Kidney (tissue), 13 donors: ENCODE measurements at regions not wholly inside any gene's neighbourhood (a gene's known extent, or its start where the extent isn't known, plus 50 kb on each side); places are given as distances from the start of the nearest gene placed in this dataset.

Experiments
- DNase-seq, 5 donors: peaks; one replicate each; pipeline ENCODE4 v3.0.0-alpha.2; 2013 to 2020
- FAIRE-seq: peaks from 2 replicates; lab custom pipeline; 2012; peaks lifted over from hg19 to GRCh38; lab: Jason Lieb, UNC
- H3K27ac ChIP-seq, 2 donors: one replicate each; pipeline ENCODE4 v1.7.0; 2013; ENCODE audit warnings: low read depth in 2 of 2, low read length in 2 of 2, inconsistent platforms in 1 of 2
- H3K27me3 ChIP-seq: one replicate; pipeline ENCODE4 v1.7.1; 2013; ENCODE audit warnings: low read length, inconsistent platforms; ENCODE audit not compliant: control insufficient read depth, insufficient read depth
- H3K36me3 ChIP-seq, 3 donors: one replicate each; pipeline versions ENCODE4 v1.7.0 to v1.7.1; 2013; ENCODE audit warnings: low read length in 3 of 3, control low read depth in 1 of 3, inconsistent platforms in 1 of 3; ENCODE audit not compliant: insufficient read depth in 3 of 3, control insufficient read depth in 2 of 3
- H3K4me1 ChIP-seq, 3 donors: one replicate each; pipeline versions ENCODE4 v1.7.0 to v1.7.1; 2013; ENCODE audit warnings: low read length in 3 of 3, inconsistent platforms in 1 of 3, low read depth in 1 of 3; ENCODE audit not compliant: control insufficient read depth in 2 of 3, insufficient read depth in 2 of 3
- H3K4me3 ChIP-seq, 3 donors: one replicate each; pipeline versions ENCODE4 v1.7.0 to v1.8.1; 2013; ENCODE audit warnings: low read length in 3 of 3, control low read depth in 1 of 3, inconsistent platforms in 1 of 3
- H3K9ac ChIP-seq, 3 donors: one replicate each; pipeline versions ENCODE4 v1.7.0 to v1.7.1; 2013; ENCODE audit warnings: low read length in 3 of 3, control low read depth in 1 of 3, inconsistent platforms in 1 of 3
- H3K9me3 ChIP-seq, 3 donors: one replicate each; pipeline versions ENCODE4 v1.7.0 to v1.7.1; 2013; ENCODE audit warnings: low read length in 3 of 3, control low read depth in 1 of 3, inconsistent platforms in 1 of 3; ENCODE audit not compliant: control insufficient read depth in 2 of 3, insufficient read depth in 1 of 3
- CTCF ChIP-seq: IDR thresholded peaks from 3 replicates; pipeline ENCODE4 v1.5.1; 2012; ENCODE audit warnings: mild to moderate bottlenecking, moderate library complexity, borderline replicate concordance; ENCODE audit not compliant: insufficient read depth; ENCODE audit errors: extremely low read depth
- intact Hi-C: fragments of 100-400 bp; cut with DNase I; formaldehyde crosslinking; loops from one replicate; pipeline ENCODE4 v1.11.1; 2022
- donor health status: control.
- donor health status: control.
- donor health status: control.
- donor health status: control.
- donor health status: control.
- donor health status: DM: yes; HTN: yes; CAD: no.
- donor health status: Normal renal cell carcinoma (clear cell type).

DNA sequence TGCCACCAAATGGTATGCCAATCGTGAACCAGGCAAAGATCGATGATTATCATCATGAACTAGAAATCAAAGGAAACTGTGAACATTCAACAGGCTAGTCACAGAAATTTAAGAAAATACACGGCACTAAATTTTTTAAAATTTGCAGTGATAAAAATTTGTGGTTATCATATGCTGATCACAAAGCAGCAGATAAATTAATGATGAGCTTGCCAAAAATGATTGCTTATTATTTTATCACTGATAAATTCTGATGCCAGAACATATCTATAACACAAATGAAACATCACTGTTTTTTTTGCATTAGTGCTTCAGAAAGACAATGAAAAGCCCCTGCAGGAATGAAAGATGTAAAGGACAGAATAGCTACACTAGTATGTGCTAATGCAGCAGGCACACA lies 1413.2 kb upstream of the MAP3K7 start:
- no peaks in the 10 kb centered on the region for H3K27me3 ChIP-seq
- H3K27ac ChIP-seq, result no peak overlapping the region
- no peak overlapping the region for H3K4me3 ChIP-seq
- no peaks in the 10 kb centered on the region for H3K36me3 ChIP-seq
- H3K9ac ChIP-seq, result no peak overlapping the region
- no peak for TF ChIP-seq CTCF
- H3K9me3 ChIP-seq, result no peaks in the 10 kb centered on the region
- DNase-seq (no peak), FAIRE-seq (no peak)
- intact Hi-C loops, result no loop called here
- H3K4me1 ChIP-seq, result no peaks in the 10 kb centered on the region

GRCh38 chr6:91994787-91995186 lies 1407.9 kb upstream of the MAP3K7 start:
- intact Hi-C loops, result no loop called here
- no peak overlapping the region for H3K9ac ChIP-seq

DNA sequence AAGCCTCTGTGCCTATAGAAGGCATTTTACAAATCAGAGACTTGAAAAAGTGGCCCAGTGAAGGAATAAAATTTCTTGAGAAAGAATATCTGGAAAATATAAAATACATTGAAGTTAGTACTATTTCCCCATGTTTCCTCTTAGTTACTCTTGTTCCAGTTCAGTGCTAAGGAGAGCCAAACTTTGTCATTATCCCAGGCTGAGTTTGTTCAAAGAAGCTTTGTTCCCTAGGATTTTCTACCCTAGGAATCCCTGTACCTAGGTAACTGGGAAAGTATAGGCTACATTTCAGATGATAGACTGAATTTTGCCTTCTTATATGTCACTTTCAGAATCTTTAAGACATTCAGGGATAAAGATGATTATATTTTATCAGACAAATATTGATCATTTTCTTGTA lies 1395.7 kb upstream of the MAP3K7 start:
- no peak overlapping the region for H3K27ac ChIP-seq
- H3K4me3 ChIP-seq, result no peak overlapping the region
- no peak for FAIRE-seq
- no peaks in the 10 kb centered on the region for H3K27me3 ChIP-seq
- DNase-seq, result no peak
- no peaks in the 10 kb centered on the region for H3K4me1 ChIP-seq
- intact Hi-C loops, result no loop called here
- H3K36me3 ChIP-seq, result no peaks in the 10 kb centered on the region
- no peak overlapping the region for H3K9ac ChIP-seq
- no peak for TF ChIP-seq CTCF
- no peaks in the 10 kb centered on the region for H3K9me3 ChIP-seq

More at GRCh38 chr6:91994787-91995186, 1407.9 kb upstream of the MAP3K7 start:
- TF ChIP-seq CTCF, result no peak
- DNase-seq (no peak), FAIRE-seq (no peak)
- H3K27ac ChIP-seq, result no peak overlapping the region
- H3K4me1 ChIP-seq, result no peaks in the 10 kb centered on the region
- H3K4me3 ChIP-seq, result no peak overlapping the region
- H3K36me3 ChIP-seq, result no peaks in the 10 kb centered on the region
- no peaks in the 10 kb centered on the region for H3K27me3 ChIP-seq
- H3K9me3 ChIP-seq, result no peaks in the 10 kb centered on the region

- no peak overlapping the region for H3K27ac ChIP-seq
- H3K9me3 ChIP-seq, result no peaks in the 10 kb centered on the region
- no peak for FAIRE-seq
- H3K27me3 ChIP-seq, result no peaks in the 10 kb centered on the region
- no peak overlapping the region for H3K9ac ChIP-seq
- DNase-seq, result no peak
- no peak overlapping the region for H3K4me3 ChIP-seq
- no peaks in the 10 kb centered on the region for H3K36me3 ChIP-seq
- no peak for TF ChIP-seq CTCF
- intact Hi-C loops, result no loop called here
- H3K4me1 ChIP-seq, result no peaks in the 10 kb centered on the region
Measured at GRCh38 chr6:91976797-91977196, 1389.9 kb upstream of the MAP3K7 start.
